HepG2 (cell line): ENCODE measurements at regions not wholly inside any gene's neighbourhood (a gene's known extent, or its start where the extent isn't known, plus 50 kb on each side); places are given as distances from the start of the nearest gene placed in this dataset.

Experiments used
- ATAC-seq: fragments of 200-7000 bp; cut with Tn5 transposase; 3 replicates; pipeline ENCODE4 v1.9.1; 2020; ENCODE audit warnings: mild to moderate bottlenecking, moderate library complexity
- BruUV-seq: library from RNA; stranded (reverse); fragments of 400-500 nt; replicated peaks from 2 replicates; lab custom pipeline; 2021; lab: Mats Ljungman, UMichigan
- CTCF ChIA-PET: fragments of 300-600 bp; formaldehyde crosslinking; extraction: SDS; loops from one replicate; lab custom pipeline; 2021; ENCODE audit warnings: low total read pairs, inconsistent platforms, low intra/inter-chr PET ratio; lab: Yijun Ruan, JAX
- POLR2A ChIA-PET: fragments of 350-600 bp; sonication (Branson Sonifier 250); formaldehyde crosslinking; loops from one replicate; lab custom pipeline; 2020; ENCODE audit warnings: antibody characterized with exemption, inconsistent platforms; lab: Yijun Ruan, JAX
- DNase-seq: peaks from one replicate; pipeline ENCODE4 v3.0.0-alpha.2; 2015; ENCODE audit warnings: low spot score
- FAIRE-seq: peaks from 3 replicates; lab custom pipeline; 2011; peaks lifted over from hg19 to GRCh38; lab: Jason Lieb, UNC
- H2AFZ ChIP-seq: one replicate; pipeline ENCODE4 v1.6.1; 2011; ENCODE audit warnings: low read length, inconsistent platforms
- H3K27ac ChIP-seq: fragments of 300-600 bp; 3 replicates; pipeline ENCODE4 v1.8.0; 2011; ENCODE audit warnings: mixed run types, mild to moderate bottlenecking, mixed read lengths, low read length, inconsistent platforms; ENCODE audit not compliant: insufficient read depth; ENCODE audit errors: extremely low read length
- H3K27me3 ChIP-seq, 2 experiments: fragments of 200-600 bp in 1 of 2; 2 replicates in 1 of 2; 3 replicates in 1 of 2; pipeline versions ENCODE4 v1.6.0 to v1.8.0; 2011; ENCODE audit warnings: low read length in 2 of 2, mild to moderate bottlenecking in 2 of 2, moderate library complexity in 2 of 2, inconsistent platforms in 1 of 2; ENCODE audit not compliant: insufficient read depth in 2 of 2, control insufficient read depth in 1 of 2
- H3K36me3 ChIP-seq, 2 experiments: fragments of 200-600 bp in 1 of 2; replicated peaks in 1 of 2; 2 replicates in 1 of 2; 3 replicates in 1 of 2; pipeline versions ENCODE4 v1.5.1 to v1.8.0; 2011; ENCODE audit warnings: low read length in 2 of 2, inconsistent platforms in 1 of 2; ENCODE audit not compliant: insufficient read depth in 2 of 2, control insufficient read depth in 1 of 2
- H3K4me1 ChIP-seq: 2 replicates; pipeline ENCODE4 v1.5.1; 2012; ENCODE audit warnings: low read length, inconsistent platforms; ENCODE audit not compliant: insufficient read depth
- H3K4me2 ChIP-seq: 2 replicates; pipeline ENCODE4 v1.6.0; 2011; ENCODE audit warnings: low read depth, low read length, inconsistent platforms
- H3K4me3 ChIP-seq, 3 experiments: fragments of 200-600 bp in 1 of 3; sonication (generic), shearing (Covaris generic) in 1 of 3; replicated peaks in 1 of 3; 2 replicates each; pipeline ENCODE4 v1.5.1; 2011 to 2016; ENCODE audit warnings: low read length in 3 of 3, inconsistent platforms in 2 of 3, low read depth in 2 of 3, mild to moderate bottlenecking in 2 of 3, control low read depth in 1 of 3, mixed read lengths in 1 of 3; ENCODE audit not compliant: insufficient read depth in 1 of 3
- H3K79me2 ChIP-seq: one replicate; pipeline ENCODE4 v1.6.1; 2011; ENCODE audit warnings: low read length, inconsistent platforms; ENCODE audit not compliant: insufficient read depth
- H3K9ac ChIP-seq: 2 replicates; pipeline ENCODE4 v1.6.0; 2011; ENCODE audit warnings: mild to moderate bottlenecking, low read depth, low read length, inconsistent platforms; ENCODE audit not compliant: insufficient read depth
- H3K9me3 ChIP-seq: 2 replicates; pipeline ENCODE4 v1.5.1; 2012; ENCODE audit warnings: mild to moderate bottlenecking, low read length
- H4K20me1 ChIP-seq: 2 replicates; pipeline ENCODE4 v1.6.0; 2011; ENCODE audit warnings: inconsistent platforms, mild to moderate bottlenecking, low read length, moderate library complexity; ENCODE audit not compliant: insufficient read depth
- BHLHE40 ChIP-seq: IDR thresholded peaks from 2 replicates; pipeline ENCODE4 v1.6.1; 2011; ENCODE audit warnings: low read length, improper control_type of control experiment
- HNF4A ChIP-seq: sonication (generic); formaldehyde crosslinking; IDR thresholded peaks from 2 replicates; pipeline ENCODE4 v1.4.0; 2020; ENCODE audit warnings: missing genetic modification reagents
- KDM4B ChIP-seq: sonication (generic); formaldehyde crosslinking; IDR thresholded peaks from 2 replicates; pipeline ENCODE4 v1.4.0; 2020; ENCODE audit warnings: missing genetic modification reagents
- KDM5A ChIP-seq: fragments of 200-600 bp; sonication (generic); IDR thresholded peaks from 2 replicates; pipeline ENCODE4 v1.7.0; 2018; ENCODE audit warnings: antibody characterized with exemption, mild to moderate bottlenecking, low read length, borderline replicate concordance
- MEIS2 ChIP-seq: sonication (generic); formaldehyde crosslinking; IDR thresholded peaks from 2 replicates; pipeline ENCODE4 v1.9.0; 2021; ENCODE audit warnings: mild to moderate bottlenecking, missing genetic modification reagents
- RBM22 ChIP-seq: fragments of 200-400 bp; formaldehyde crosslinking; optimal IDR thresholded peaks from 2 replicates; pipeline ENCODE3; 2017; ENCODE audit warnings: mild to moderate bottlenecking, low read length, moderate library complexity
- RFX5 ChIP-seq: IDR thresholded peaks from 2 replicates; pipeline ENCODE4 v1.6.1; 2011; ENCODE audit warnings: low read depth, low read length, improper control_type of control experiment
- RNF2 ChIP-seq: fragments of 450-650 bp; conservative IDR thresholded peaks from 2 replicates; pipeline ENCODE4 v1.6.1; 2016; ENCODE audit warnings: low read depth
- SAFB2 ChIP-seq: sonication (generic); formaldehyde crosslinking; IDR thresholded peaks from 2 replicates; pipeline ENCODE4 v1.5.1; 2020; ENCODE audit warnings: missing genetic modification reagents, low read depth, mild to moderate bottlenecking, borderline replicate concordance
- SNRNP70 ChIP-seq: fragments of 200-400 bp; formaldehyde crosslinking; IDR thresholded peaks from 2 replicates; pipeline ENCODE4 v1.6.1; 2017; ENCODE audit warnings: mild to moderate bottlenecking, low read depth, low read length, moderate library complexity
- SRY ChIP-seq: sonication (generic); formaldehyde crosslinking; IDR thresholded peaks from 2 replicates; pipeline ENCODE4 v1.8.0; 2022; ENCODE audit warnings: mild to moderate bottlenecking, missing genetic modification reagents
- ZBTB42 ChIP-seq: sonication (generic); formaldehyde crosslinking; IDR thresholded peaks from 2 replicates; pipeline ENCODE4 v1.5.0; 2020; ENCODE audit warnings: mild to moderate bottlenecking, missing genetic modification reagents
- ZNF329 ChIP-seq: sonication (generic); formaldehyde crosslinking; IDR thresholded peaks from 2 replicates; pipeline ENCODE4 v1.9.0; 2021; ENCODE audit warnings: low read depth, mild to moderate bottlenecking, missing genetic modification reagents
- WGBS: methylation state at CpG from one replicate; pipeline ENCODE4 v1.1.6; 2017; ENCODE audit warnings: low lambda C conversion rate; 5-methylcytosine and 5-hydroxymethylcytosine counted together
- in situ Hi-C: cut with HindIII; loops from 2 replicates; pipeline ENCODE4 v1.10.0; 2017; ENCODE audit warnings: low pct_unique_long_range_greater_than_20kb; ENCODE audit not compliant: extremely low pct_ligation_motif_present
- intact Hi-C: fragments of 100-400 bp; cut with micrococcal nuclease; formaldehyde crosslinking; loops from one replicate; pipeline ENCODE4 v1.10.0; 2022; ENCODE audit not compliant: unreplicated experiment
- TF ChIP-seq, protein P1 (sequence below): IDR thresholded peaks from 2 replicates; pipeline ENCODE4 v1.6.1; 2016; ENCODE audit warnings: mild to moderate bottlenecking
- TF ChIP-seq, protein P2 (sequence below): sonication (generic); formaldehyde crosslinking; IDR thresholded peaks from 2 replicates; pipeline ENCODE4 v1.8.1; 2022; ENCODE audit warnings: mild to moderate bottlenecking, missing genetic modification reagents
- TF ChIP-seq, protein P3 (sequence below): sonication (generic); formaldehyde crosslinking; IDR thresholded peaks from 2 replicates; pipeline ENCODE4 v1.5.0; 2020; ENCODE audit warnings: missing genetic modification reagents

DNA sequence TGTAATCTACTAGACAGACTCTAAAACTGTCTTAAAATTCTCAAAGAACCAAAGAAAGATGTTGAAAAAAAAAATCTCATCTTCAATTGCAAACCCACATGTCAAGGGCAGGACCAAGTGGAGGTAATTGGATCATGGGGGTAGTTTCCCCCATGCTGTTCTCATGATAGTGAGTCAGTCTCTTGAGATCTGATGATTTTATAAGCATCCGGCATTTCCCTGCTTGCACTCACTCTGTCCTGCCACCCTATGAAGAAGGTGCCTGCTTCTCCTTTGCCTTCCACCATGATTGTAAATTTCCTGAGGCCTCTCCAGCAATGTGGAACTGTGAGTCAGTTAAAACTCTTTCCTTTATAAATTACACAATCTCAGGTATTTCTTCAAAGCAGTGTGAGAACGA lies 257.0 kb downstream of the HHIPL2 start:
- no peak overlapping the region for H3K4me2 ChIP-seq
- in situ Hi-C loops, result no loop called here
- FAIRE-seq (no peak), ATAC-seq (no peak), DNase-seq (no peak)
- H3K27me3 ChIP-seq, result no peaks in the 10 kb centered on the region
- BruUV-seq, result no TSS peak
- no peak overlapping the region for H2AFZ ChIP-seq
- H3K9me3 ChIP-seq, result no peaks in the 10 kb centered on the region
- no peak for TF ChIP-seq HNF4A
- no peak for TF ChIP-seq MEIS2
- TF ChIP-seq ZNF329 (CRISPR knock-in tag), result no peak
- TF ChIP-seq, protein P1, sequence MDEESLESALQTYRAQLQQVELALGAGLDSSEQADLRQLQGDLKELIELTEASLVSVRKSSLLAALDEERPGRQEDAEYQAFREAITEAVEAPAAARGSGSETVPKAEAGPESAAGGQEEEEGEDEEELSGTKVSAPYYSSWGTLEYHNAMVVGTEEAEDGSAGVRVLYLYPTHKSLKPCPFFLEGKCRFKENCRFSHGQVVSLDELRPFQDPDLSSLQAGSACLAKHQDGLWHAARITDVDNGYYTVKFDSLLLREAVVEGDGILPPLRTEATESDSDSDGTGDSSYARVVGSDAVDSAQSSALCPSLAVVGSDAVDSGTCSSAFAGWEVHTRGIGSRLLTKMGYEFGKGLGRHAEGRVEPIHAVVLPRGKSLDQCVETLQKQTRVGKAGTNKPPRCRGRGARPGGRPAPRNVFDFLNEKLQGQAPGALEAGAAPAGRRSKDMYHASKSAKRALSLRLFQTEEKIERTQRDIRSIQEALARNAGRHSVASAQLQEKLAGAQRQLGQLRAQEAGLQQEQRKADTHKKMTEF, result no peak
- no peak for TF ChIP-seq RNF2
- no peak for TF ChIP-seq SNRNP70
- TF ChIP-seq ZBTB42 (CRISPR knock-in tag), result no peak
- no peak for TF ChIP-seq SRY (CRISPR knock-in tag)
- no peak for TF ChIP-seq SAFB2 (CRISPR knock-in tag)
- no peak for TF ChIP-seq KDM4B
- TF ChIP-seq KDM5A, result no peak
- TF ChIP-seq, protein P2, sequence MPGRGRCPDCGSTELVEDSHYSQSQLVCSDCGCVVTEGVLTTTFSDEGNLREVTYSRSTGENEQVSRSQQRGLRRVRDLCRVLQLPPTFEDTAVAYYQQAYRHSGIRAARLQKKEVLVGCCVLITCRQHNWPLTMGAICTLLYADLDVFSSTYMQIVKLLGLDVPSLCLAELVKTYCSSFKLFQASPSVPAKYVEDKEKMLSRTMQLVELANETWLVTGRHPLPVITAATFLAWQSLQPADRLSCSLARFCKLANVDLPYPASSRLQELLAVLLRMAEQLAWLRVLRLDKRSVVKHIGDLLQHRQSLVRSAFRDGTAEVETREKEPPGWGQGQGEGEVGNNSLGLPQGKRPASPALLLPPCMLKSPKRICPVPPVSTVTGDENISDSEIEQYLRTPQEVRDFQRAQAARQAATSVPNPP, result no peak
- TF ChIP-seq, protein P3, sequence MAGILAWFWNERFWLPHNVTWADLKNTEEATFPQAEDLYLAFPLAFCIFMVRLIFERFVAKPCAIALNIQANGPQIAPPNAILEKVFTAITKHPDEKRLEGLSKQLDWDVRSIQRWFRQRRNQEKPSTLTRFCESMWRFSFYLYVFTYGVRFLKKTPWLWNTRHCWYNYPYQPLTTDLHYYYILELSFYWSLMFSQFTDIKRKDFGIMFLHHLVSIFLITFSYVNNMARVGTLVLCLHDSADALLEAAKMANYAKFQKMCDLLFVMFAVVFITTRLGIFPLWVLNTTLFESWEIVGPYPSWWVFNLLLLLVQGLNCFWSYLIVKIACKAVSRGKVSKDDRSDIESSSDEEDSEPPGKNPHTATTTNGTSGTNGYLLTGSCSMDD, result no peak
- TF ChIP-seq RBM22, result no peak
- TF ChIP-seq BHLHE40, result no peak
- no peak for TF ChIP-seq RFX5
- H4K20me1 ChIP-seq, result no peaks in the 10 kb centered on the region
- ChIA-PET CTCF (no interaction called here), POLR2A (no interaction called here)
- H3K36me3 ChIP-seq, result no peaks in the 10 kb centered on the region
- H3K9ac ChIP-seq, result no peak overlapping the region
- H3K4me1 ChIP-seq, result no peaks in the 10 kb centered on the region
- no peak overlapping the region for H3K27ac ChIP-seq
- no peak overlapping the region for H3K4me3 ChIP-seq
- WGBS, result 54% methylated on average over 2 of the region's 2 CpGs
- intact Hi-C loops, result no loop called here
- H3K79me2 ChIP-seq, result no peaks in the 10 kb centered on the region
